ENCODE measurements at regions not wholly inside any gene's neighbourhood (a gene's known extent, or its start where the extent isn't known, plus 50 kb on each side); places are given as distances from the start of the nearest gene placed in this dataset.

- no peak for TF ChIP-seq NFIC (IDR thresholded peaks at IDR 0.05; ENCODE audit: borderline replicate concordance)
- no peak for TF ChIP-seq NRF1 (IDR thresholded peaks at IDR 0.05; ENCODE audit: low read depth, low read length)
- TF ChIP-seq TAF1 (IDR thresholded peaks at IDR 0.05; ENCODE audit: borderline replicate concordance, low read depth, low read length) = no peak
- no peak for TF ChIP-seq JUND (IDR thresholded peaks at IDR 0.05)
- no peak for TF ChIP-seq MXI1 (IDR thresholded peaks at IDR 0.05; ENCODE audit: low read depth, low read length)
- TF ChIP-seq TEAD4 (IDR thresholded peaks at IDR 0.05; ENCODE audit: borderline replicate concordance, insufficient read depth) = no peak
- TF ChIP-seq EZH2phosphoT487 (IDR thresholded peaks at IDR 0.05; ENCODE audit: borderline replicate concordance, low read depth) = no peak
- TF ChIP-seq GABPA (IDR thresholded peaks at IDR 0.05; ENCODE audit: low read depth) = no peak
- no peak for TF ChIP-seq ELF1 (IDR thresholded peaks at IDR 0.05)
- no peak for TF ChIP-seq SMC3 (IDR thresholded peaks at IDR 0.05; ENCODE audit: low read depth, low read length)
- TF ChIP-seq REST (IDR thresholded peaks at IDR 0.05; ENCODE audit: low read depth, low read length) = no peak
- no peak for TF ChIP-seq USF1 (IDR thresholded peaks at IDR 0.05; ENCODE audit: borderline replicate concordance, low read depth)
- Histone ChIP-seq H3K27ac (ENCODE audit: low read depth in 2 of 2, low read length in 1 of 2) (no peak overlapping the region), H3K79me2 (ENCODE audit: insufficient read depth) (no peaks in the 10 kb centered on the region), H3K9me2 (no peaks in the 10 kb centered on the region), H3K4me1 (ENCODE audit: control insufficient read depth in 1 of 2, insufficient read depth in 2 of 2, low read depth in 1 of 2, low read length in 1 of 2) (no peaks in the 10 kb centered on the region), H3K9ac (no peak overlapping the region), H3F3A (replicated peaks; ENCODE audit: insufficient read depth) (no peaks in the 10 kb centered on the region), H3K36me3 (replicated peaks in 1 of 2; ENCODE audit: control insufficient read depth in 1 of 2, insufficient read depth in 2 of 2, low read length in 1 of 2) (no peaks in the 10 kb centered on the region), H3K4me3 (ENCODE audit: low read depth in 2 of 2, low read length in 1 of 2) (no peak overlapping the region), H2AFZ (ENCODE audit: low read depth) (no peak overlapping the region), H3K4me2 (no peak overlapping the region), H3K9me3 (no peaks in the 10 kb centered on the region), H3K27me3 (ENCODE audit: insufficient read depth) (no peaks in the 10 kb centered on the region), H4K20me1 (ENCODE audit: insufficient read depth) (no peaks in the 10 kb centered on the region)
- no peak for DNase-seq
- CTCF ChIA-PET = no interaction called here
- POLR2A ChIA-PET = no interaction called here
- 13% methylated on average over 7 of the region's 8 CpGs for WGBS (ENCODE audit: low lambda C conversion rate)
These were observed 325.7 kb downstream of the NEK10 start for GRCh38 chr3:27043328-27043955.

- H3K4me1 ChIP-seq (ENCODE audit: control insufficient read depth in 1 of 2, insufficient read depth in 2 of 2, low read depth in 1 of 2, low read length in 1 of 2) = no peaks in the 10 kb centered on the region
- no peaks in the 10 kb centered on the region for H3K36me3 ChIP-seq (replicated peaks in 1 of 2; ENCODE audit: control insufficient read depth in 1 of 2, insufficient read depth in 2 of 2, low read length in 1 of 2)
- ChIA-PET POLR2A (no interaction called here), CTCF (no interaction called here)
- no peak overlapping the region for H3K27ac ChIP-seq (ENCODE audit: low read depth in 2 of 2, low read length in 1 of 2)
- H3F3A ChIP-seq (replicated peaks; ENCODE audit: insufficient read depth) = no peaks in the 10 kb centered on the region
- no peaks in the 10 kb centered on the region for H4K20me1 ChIP-seq (ENCODE audit: insufficient read depth)
- H3K79me2 ChIP-seq (ENCODE audit: insufficient read depth) = no peaks in the 10 kb centered on the region
- H3K9me3 ChIP-seq = no peaks in the 10 kb centered on the region
- no peaks in the 10 kb centered on the region for H3K27me3 ChIP-seq (ENCODE audit: insufficient read depth)
- H3K9me2 ChIP-seq = no peaks in the 10 kb centered on the region
- DNase-seq = no peak
- H3K9ac ChIP-seq = no peak overlapping the region
- H3K4me2 ChIP-seq = no peak overlapping the region
- no peak overlapping the region for H3K4me3 ChIP-seq (ENCODE audit: low read depth in 2 of 2, low read length in 1 of 2)
- no peak overlapping the region for H2AFZ ChIP-seq (ENCODE audit: low read depth)
- whole genome bisulfite sequencing (ENCODE audit: low lambda C conversion rate) = 28% methylated on average over 2 of the region's 2 CpGs
- TF ChIP-seq IRF3 (IDR thresholded peaks at IDR 0.05; ENCODE audit: low read depth, low read length) (no peak), TAF1 (IDR thresholded peaks at IDR 0.05; ENCODE audit: borderline replicate concordance, low read depth, low read length) (no peak), NRF1 (IDR thresholded peaks at IDR 0.05; ENCODE audit: low read depth, low read length) (no peak), USF2 (IDR thresholded peaks at IDR 0.05; ENCODE audit: borderline replicate concordance, low read depth, low read length) (no peak), RAD21 (IDR thresholded peaks at IDR 0.05; ENCODE audit: low read length) (no peak), MAX (IDR thresholded peaks at IDR 0.05; ENCODE audit: low read depth) (no peak), YY1 (IDR thresholded peaks at IDR 0.05; ENCODE audit: low read depth) (no peak), MXI1 (IDR thresholded peaks at IDR 0.05; ENCODE audit: low read depth, low read length) (no peak), NFIC (IDR thresholded peaks at IDR 0.05; ENCODE audit: borderline replicate concordance) (no peak), GATA2 (CRISPR knock-in tag; IDR thresholded peaks at IDR 0.05) (no peak)
These were observed 324.2 kb downstream of the NEK10 start for GRCh38 chr3:27044931-27045481.

Data from SK-N-SH (cell line).